ENCODE measurements at regions not wholly inside any gene's neighbourhood (a gene's known extent, or its start where the extent isn't known, plus 50 kb on each side); places are given as distances from the start of the nearest gene placed in this dataset.

DNA sequence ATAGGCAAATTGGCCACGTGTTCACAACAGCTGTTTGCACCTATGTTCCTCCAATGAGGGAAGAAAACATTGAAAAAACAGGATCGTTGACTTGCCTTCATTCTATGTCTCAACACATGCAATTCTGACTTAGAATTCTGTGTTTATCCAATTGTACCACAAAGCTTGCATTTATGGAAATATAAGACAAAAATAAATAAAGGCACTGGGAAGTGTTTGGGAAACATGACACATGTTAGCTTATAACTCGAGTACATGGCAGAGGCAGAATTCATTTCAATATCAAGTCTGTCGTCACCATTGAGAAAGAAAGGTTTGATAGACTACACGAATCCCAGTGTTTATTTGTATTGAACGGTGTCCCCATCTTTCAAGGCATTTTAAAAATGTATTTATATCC lies 291.2 kb downstream of the AHR start:
- Histone ChIP-seq H3K36me3 (ENCODE audit: control insufficient read depth in 3 of 3, insufficient read depth in 2 of 3, low read depth in 1 of 3, low read length in 3 of 3) (no peaks in the 10 kb centered on the region), H3K27me3 (ENCODE audit: control insufficient read depth in 3 of 3, insufficient read depth in 3 of 3, low read length in 3 of 3) (no peaks in the 10 kb centered on the region), H3K4me3 (ENCODE audit: low read depth in 1 of 3, low read length in 3 of 3) (no peak overlapping the region), H3K4me1 (ENCODE audit: control insufficient read depth in 3 of 3, insufficient read depth in 2 of 3, low read depth in 1 of 3, low read length in 2 of 3) (peaks cover 0 to 2% (median 0%) of the 10 kb centered on the region in 3 donors), H3K9me3 (ENCODE audit: control insufficient read depth in 2 of 2, insufficient read depth in 1 of 2, low read depth in 1 of 2, low read length in 1 of 2) (no peaks in the 10 kb centered on the region), H3K27ac (ENCODE audit: low read depth in 1 of 3, low read length in 2 of 3) (no peak overlapping the region)
- WGBS, 3 donors: 79 to 88% (median 83%) methylated on average over 6 of the region's 6 CpGs
- DNase-seq: no peak
- FAIRE-seq: no peak

- H3K36me3 ChIP-seq (ENCODE audit: control insufficient read depth in 3 of 3, insufficient read depth in 2 of 3, low read depth in 1 of 3, low read length in 3 of 3): no peaks in the 10 kb centered on the region
- no peak overlapping the region for H3K4me3 ChIP-seq (ENCODE audit: low read depth in 1 of 3, low read length in 3 of 3)
- WGBS, 3 donors: 70 to 81% (median 73%) methylated on average over 2 of the region's 2 CpGs
- DNase-seq: no peak
- FAIRE-seq: no peak
- no peak overlapping the region for H3K27ac ChIP-seq (ENCODE audit: low read depth in 1 of 3, low read length in 2 of 3)
- H3K9me3 ChIP-seq (ENCODE audit: control insufficient read depth in 2 of 2, insufficient read depth in 1 of 2, low read depth in 1 of 2, low read length in 1 of 2): no peaks in the 10 kb centered on the region
- no peaks in the 10 kb centered on the region for H3K27me3 ChIP-seq (ENCODE audit: control insufficient read depth in 3 of 3, insufficient read depth in 3 of 3, low read length in 3 of 3)
- H3K4me1 ChIP-seq (ENCODE audit: control insufficient read depth in 3 of 3, insufficient read depth in 2 of 3, low read depth in 1 of 3, low read length in 2 of 3): peaks cover 0 to 2% (median 0%) of the 10 kb centered on the region in 3 donors
These were observed 291.8 kb downstream of the AHR start for GRCh38 chr7:17590221-17590620.

DNA sequence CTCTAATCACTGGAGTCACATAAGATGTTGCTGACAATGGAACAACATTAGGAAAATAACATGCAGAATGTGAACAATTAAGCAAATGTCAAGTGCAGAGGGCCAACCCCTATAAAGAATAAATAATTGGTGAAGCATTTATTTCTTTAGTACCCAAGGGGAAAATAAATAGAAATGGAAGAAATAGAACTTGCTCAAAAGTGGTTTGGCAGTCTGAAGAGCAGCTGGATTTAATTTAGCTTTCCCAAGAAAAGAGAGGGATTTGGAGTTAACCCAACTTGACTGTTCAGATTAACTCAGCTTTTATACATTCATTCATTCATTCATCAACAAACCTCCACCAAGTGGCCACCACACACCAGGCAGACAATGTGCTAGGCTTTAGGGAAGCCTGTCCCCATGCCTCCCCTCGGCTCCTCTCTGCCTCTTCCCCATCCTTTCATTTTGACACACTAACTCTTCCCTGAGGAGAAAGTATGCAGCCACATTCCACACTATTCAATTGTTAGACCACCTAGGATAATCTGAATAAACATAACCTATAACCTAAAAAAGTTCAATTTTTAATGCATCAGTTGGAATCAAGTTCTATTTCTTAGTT lies 295.5 kb downstream of the AHR start:
- WGBS, 3 donors: 68 to 87% (median 85%) methylated on average over 1 of the region's 1 CpG
- no peaks in the 10 kb centered on the region for H3K27me3 ChIP-seq (ENCODE audit: control insufficient read depth in 3 of 3, insufficient read depth in 3 of 3, low read length in 3 of 3)
- no peaks in the 10 kb centered on the region for H3K9me3 ChIP-seq (ENCODE audit: control insufficient read depth in 2 of 2, insufficient read depth in 1 of 2, low read depth in 1 of 2, low read length in 1 of 2)
- FAIRE-seq: no peak
- H3K4me3 ChIP-seq (ENCODE audit: low read depth in 1 of 3, low read length in 3 of 3): no peak overlapping the region
- H3K4me1 ChIP-seq (ENCODE audit: control insufficient read depth in 3 of 3, insufficient read depth in 2 of 3, low read depth in 1 of 3, low read length in 2 of 3): no peaks in the 10 kb centered on the region
- no peaks in the 10 kb centered on the region for H3K36me3 ChIP-seq (ENCODE audit: control insufficient read depth in 3 of 3, insufficient read depth in 2 of 3, low read depth in 1 of 3, low read length in 3 of 3)
- no peak for DNase-seq
- no peak overlapping the region for H3K27ac ChIP-seq (ENCODE audit: low read depth in 1 of 3, low read length in 2 of 3)

GRCh38 chr7:17595546-17595945 lies 297.1 kb downstream of the AHR start:
- DNase-seq: no peak
- WGBS, 3 donors: 86 to 95% (median 89%) methylated on average over 1 of the region's 1 CpG
- Histone ChIP-seq H3K27ac (ENCODE audit: low read depth in 1 of 3, low read length in 2 of 3) (no peak overlapping the region), H3K4me3 (ENCODE audit: low read depth in 1 of 3, low read length in 3 of 3) (no peak overlapping the region), H3K27me3 (ENCODE audit: control insufficient read depth in 3 of 3, insufficient read depth in 3 of 3, low read length in 3 of 3) (no peaks in the 10 kb centered on the region), H3K4me1 (ENCODE audit: control insufficient read depth in 3 of 3, insufficient read depth in 2 of 3, low read depth in 1 of 3, low read length in 2 of 3) (no peaks in the 10 kb centered on the region), H3K9me3 (ENCODE audit: control insufficient read depth in 2 of 2, insufficient read depth in 1 of 2, low read depth in 1 of 2, low read length in 1 of 2) (no peaks in the 10 kb centered on the region), H3K36me3 (ENCODE audit: control insufficient read depth in 3 of 3, insufficient read depth in 2 of 3, low read depth in 1 of 3, low read length in 3 of 3) (no peaks in the 10 kb centered on the region)
- no peak for FAIRE-seq

- DNase-seq (no peak), FAIRE-seq (no peak)
- Histone ChIP-seq H3K4me1 (ENCODE audit: control insufficient read depth in 3 of 3, insufficient read depth in 2 of 3, low read depth in 1 of 3, low read length in 2 of 3) (no peaks in the 10 kb centered on the region), H3K27ac (ENCODE audit: low read depth in 1 of 3, low read length in 2 of 3) (no peak overlapping the region), H3K9me3 (ENCODE audit: control insufficient read depth in 2 of 2, insufficient read depth in 1 of 2, low read depth in 1 of 2, low read length in 1 of 2) (peaks cover 0 to 11% of the 10 kb centered on the region in 2 donors), H3K27me3 (ENCODE audit: control insufficient read depth in 3 of 3, insufficient read depth in 3 of 3, low read length in 3 of 3) (no peaks in the 10 kb centered on the region), H3K4me3 (ENCODE audit: low read depth in 1 of 3, low read length in 3 of 3) (no peak overlapping the region), H3K36me3 (ENCODE audit: control insufficient read depth in 3 of 3, insufficient read depth in 2 of 3, low read depth in 1 of 3, low read length in 3 of 3) (no peaks in the 10 kb centered on the region)
- WGBS, 3 donors: 54 to 78% (median 73%) methylated on average over 3 of the region's 3 CpGs
These were observed 299.9 kb downstream of the AHR start for GRCh38 chr7:17598305-17598704.

DNA sequence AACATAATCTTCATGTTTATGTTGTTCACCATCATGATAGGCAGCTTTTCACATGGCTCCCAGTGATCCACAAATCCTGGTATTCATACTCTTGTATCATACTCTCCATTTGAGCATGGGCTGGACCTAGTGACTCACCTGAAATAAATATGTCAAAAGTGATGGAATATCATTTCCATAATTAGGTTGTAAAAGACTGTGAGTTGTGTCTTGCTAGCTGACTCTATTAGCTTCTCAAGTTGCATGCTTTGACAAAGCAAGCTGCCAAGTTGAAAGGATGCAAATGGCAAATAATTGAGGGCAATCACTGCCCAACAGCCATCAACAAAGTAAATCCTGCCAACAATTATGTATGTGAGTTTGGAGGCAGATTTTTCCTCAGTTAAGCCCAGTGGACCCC lies 300.4 kb downstream of the AHR start:
- FAIRE-seq: no peak
- no peak overlapping the region for H3K27ac ChIP-seq (ENCODE audit: low read depth in 1 of 3, low read length in 2 of 3)
- H3K4me3 ChIP-seq (ENCODE audit: low read depth in 1 of 3, low read length in 3 of 3): no peak overlapping the region
- H3K27me3 ChIP-seq (ENCODE audit: control insufficient read depth in 3 of 3, insufficient read depth in 3 of 3, low read length in 3 of 3): no peaks in the 10 kb centered on the region
- H3K9me3 ChIP-seq (ENCODE audit: control insufficient read depth in 2 of 2, insufficient read depth in 1 of 2, low read depth in 1 of 2, low read length in 1 of 2): peaks cover 0 to 12% of the 10 kb centered on the region in 2 donors
- no peaks in the 10 kb centered on the region for H3K36me3 ChIP-seq (ENCODE audit: control insufficient read depth in 3 of 3, insufficient read depth in 2 of 3, low read depth in 1 of 3, low read length in 3 of 3)
- DNase-seq: peak in 1 of 2 donors; percentile 40
- no peaks in the 10 kb centered on the region for H3K4me1 ChIP-seq (ENCODE audit: control insufficient read depth in 3 of 3, insufficient read depth in 2 of 3, low read depth in 1 of 3, low read length in 2 of 3)

- WGBS, 3 donors: 75 to 82% (median 79%) methylated on average over 7 of the region's 7 CpGs
- Histone ChIP-seq H3K9me3 (ENCODE audit: control insufficient read depth in 2 of 2, insufficient read depth in 1 of 2, low read depth in 1 of 2, low read length in 1 of 2) (peaks cover 0 to 14% of the 10 kb centered on the region in 2 donors), H3K36me3 (ENCODE audit: control insufficient read depth in 3 of 3, insufficient read depth in 2 of 3, low read depth in 1 of 3, low read length in 3 of 3) (no peaks in the 10 kb centered on the region), H3K4me3 (ENCODE audit: low read depth in 1 of 3, low read length in 3 of 3) (no peak overlapping the region), H3K4me1 (ENCODE audit: control insufficient read depth in 3 of 3, insufficient read depth in 2 of 3, low read depth in 1 of 3, low read length in 2 of 3) (no peaks in the 10 kb centered on the region), H3K27me3 (ENCODE audit: control insufficient read depth in 3 of 3, insufficient read depth in 3 of 3, low read length in 3 of 3) (no peaks in the 10 kb centered on the region), H3K27ac (ENCODE audit: low read depth in 1 of 3, low read length in 2 of 3) (no peak overlapping the region)
- no peak for DNase-seq
- no peak for FAIRE-seq
These were observed 301.4 kb downstream of the AHR start for GRCh38 chr7:17599733-17600339.

DNA sequence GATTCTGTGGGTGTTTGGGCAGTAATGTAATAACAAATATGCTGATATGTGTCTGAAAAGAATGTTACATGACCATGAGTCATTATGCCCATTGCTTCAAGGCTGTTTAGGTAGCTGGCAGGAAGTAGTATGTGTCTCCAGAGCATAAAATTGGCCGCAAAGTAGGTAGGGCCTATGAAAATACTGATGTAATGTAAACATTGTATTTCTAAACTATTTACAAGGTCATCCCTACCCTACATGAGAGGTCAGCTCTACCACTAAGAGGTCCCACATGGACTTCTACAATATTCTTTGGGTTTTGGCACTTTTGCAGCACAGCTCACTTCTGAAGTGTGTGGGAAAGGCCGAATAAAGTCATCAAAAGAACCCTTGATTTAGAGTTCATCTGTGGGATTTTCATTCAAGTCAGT lies 301.9 kb downstream of the AHR start:
- Histone ChIP-seq H3K27me3 (ENCODE audit: control insufficient read depth in 3 of 3, insufficient read depth in 3 of 3, low read length in 3 of 3) (no peaks in the 10 kb centered on the region), H3K4me3 (ENCODE audit: low read depth in 1 of 3, low read length in 3 of 3) (no peak overlapping the region), H3K27ac (ENCODE audit: low read depth in 1 of 3, low read length in 2 of 3) (no peak overlapping the region), H3K4me1 (ENCODE audit: control insufficient read depth in 3 of 3, insufficient read depth in 2 of 3, low read depth in 1 of 3, low read length in 2 of 3) (no peaks in the 10 kb centered on the region), H3K36me3 (ENCODE audit: control insufficient read depth in 3 of 3, insufficient read depth in 2 of 3, low read depth in 1 of 3, low read length in 3 of 3) (no peaks in the 10 kb centered on the region), H3K9me3 (ENCODE audit: control insufficient read depth in 2 of 2, insufficient read depth in 1 of 2, low read depth in 1 of 2, low read length in 1 of 2) (peaks cover 0 to 14% of the 10 kb centered on the region in 2 donors)
- FAIRE-seq: no peak
- DNase-seq: no peak
- 75 to 88% (median 80%) methylated on average over 2 of the region's 2 CpGs for WGBS, 3 donors

GRCh38 chr7:17601921-17602320 lies 303.5 kb downstream of the AHR start:
- H3K9me3 ChIP-seq (ENCODE audit: control insufficient read depth in 2 of 2, insufficient read depth in 1 of 2, low read depth in 1 of 2, low read length in 1 of 2): peaks cover 0 to 14% of the 10 kb centered on the region in 2 donors
- no peak overlapping the region for H3K27ac ChIP-seq (ENCODE audit: low read depth in 1 of 3, low read length in 2 of 3)
- H3K36me3 ChIP-seq (ENCODE audit: control insufficient read depth in 3 of 3, insufficient read depth in 2 of 3, low read depth in 1 of 3, low read length in 3 of 3): no peaks in the 10 kb centered on the region
- 79 to 96% (median 95%) methylated on average over 1 of the region's 1 CpG for WGBS, 3 donors
- no peak for DNase-seq
- no peak for FAIRE-seq
- no peaks in the 10 kb centered on the region for H3K4me1 ChIP-seq (ENCODE audit: control insufficient read depth in 3 of 3, insufficient read depth in 2 of 3, low read depth in 1 of 3, low read length in 2 of 3)
- H3K4me3 ChIP-seq (ENCODE audit: low read depth in 1 of 3, low read length in 3 of 3): no peak overlapping the region
- no peaks in the 10 kb centered on the region for H3K27me3 ChIP-seq (ENCODE audit: control insufficient read depth in 3 of 3, insufficient read depth in 3 of 3, low read length in 3 of 3)
